ENCODE measurements at regions not wholly inside any gene's neighbourhood (a gene's known extent, or its start where the extent isn't known, plus 50 kb on each side); places are given as distances from the start of the nearest gene placed in this dataset.

- POLR2A ChIA-PET, result no interaction called here
- H3K36me3 ChIP-seq (ENCODE audit: control insufficient read depth in 4 of 4, insufficient read depth in 4 of 4, low read length in 3 of 4), result no peaks in the 10 kb centered on the region
- 100% methylated on average over 8 of the region's 10 CpGs for WGBS (ENCODE audit: insufficient coverage)
- H3K9me3 ChIP-seq (ENCODE audit: control extremely low read depth in 1 of 5, control insufficient read depth in 4 of 5, insufficient read depth in 2 of 5, low read depth in 1 of 5, low read length in 4 of 5), result no peaks in the 10 kb centered on the region
- H3K4me3 ChIP-seq (ENCODE audit: control insufficient read depth in 1 of 7, extremely low read depth in 1 of 7, insufficient read depth in 4 of 7, low read depth in 2 of 7, low read length in 6 of 7), result no peak overlapping the region
- CTCF ChIA-PET, result no interaction called here
- DNase-seq, result no peak
- no peak overlapping the region for H3K27ac ChIP-seq (ENCODE audit: insufficient read depth in 1 of 2, low read depth in 1 of 2, low read length in 2 of 2, poor library complexity in 1 of 2, severe bottlenecking in 2 of 2)
- peaks cover 0 to 6% (median 0%) of the 10 kb centered on the region in 5 experiments for H3K27me3 ChIP-seq (replicated peaks in 2 of 5; ENCODE audit: control insufficient read depth in 4 of 5, insufficient read depth in 5 of 5, low read length in 4 of 5)
- H3K4me1 ChIP-seq (ENCODE audit: control extremely low read depth in 1 of 4, control insufficient read depth in 4 of 4, insufficient read depth in 4 of 4, low read length in 3 of 4), result no peaks in the 10 kb centered on the region
Observed at GRCh38 chr6:166824880-166825250, 131.5 kb downstream of the RNASET2 start.

GRCh38 chr6:166824146-166824879 is 132.0 kb downstream of the RNASET2 start:
- no peak for DNase-seq
- 99% methylated on average over 10 of the region's 10 CpGs for WGBS (ENCODE audit: insufficient coverage)
- POLR2A ChIA-PET, result no interaction called here
- H3K27ac ChIP-seq (ENCODE audit: insufficient read depth in 1 of 2, low read depth in 1 of 2, low read length in 2 of 2, poor library complexity in 1 of 2, severe bottlenecking in 2 of 2), result no peak overlapping the region
- H3K4me3 ChIP-seq (ENCODE audit: control insufficient read depth in 1 of 7, extremely low read depth in 1 of 7, insufficient read depth in 4 of 7, low read depth in 2 of 7, low read length in 6 of 7), result no peak overlapping the region
- CTCF ChIA-PET, result no interaction called here
- no peaks in the 10 kb centered on the region for H3K4me1 ChIP-seq (ENCODE audit: control extremely low read depth in 1 of 4, control insufficient read depth in 4 of 4, insufficient read depth in 4 of 4, low read length in 3 of 4)
- H3K9me3 ChIP-seq (ENCODE audit: control extremely low read depth in 1 of 5, control insufficient read depth in 4 of 5, insufficient read depth in 2 of 5, low read depth in 1 of 5, low read length in 4 of 5), result no peaks in the 10 kb centered on the region
- peaks cover 0 to 6% (median 0%) of the 10 kb centered on the region in 5 experiments for H3K27me3 ChIP-seq (replicated peaks in 2 of 5; ENCODE audit: control insufficient read depth in 4 of 5, insufficient read depth in 5 of 5, low read length in 4 of 5)
- H3K36me3 ChIP-seq (ENCODE audit: control insufficient read depth in 4 of 4, insufficient read depth in 4 of 4, low read length in 3 of 4), result no peaks in the 10 kb centered on the region

- DNase-seq, result no peak
- no peak overlapping the region for H3K4me3 ChIP-seq (ENCODE audit: control insufficient read depth in 1 of 7, extremely low read depth in 1 of 7, insufficient read depth in 4 of 7, low read depth in 2 of 7, low read length in 6 of 7)
- no peak overlapping the region for H3K27ac ChIP-seq (ENCODE audit: insufficient read depth in 1 of 2, low read depth in 1 of 2, low read length in 2 of 2, poor library complexity in 1 of 2, severe bottlenecking in 2 of 2)
- H3K4me1 ChIP-seq (ENCODE audit: control extremely low read depth in 1 of 4, control insufficient read depth in 4 of 4, insufficient read depth in 4 of 4, low read length in 3 of 4), result no peaks in the 10 kb centered on the region
- 100% methylated on average over 1 of the region's 1 CpG for WGBS (ENCODE audit: insufficient coverage)
- CTCF ChIA-PET, result no interaction called here
- peaks cover 0 to 10% (median 0%) of the 10 kb centered on the region in 5 experiments for H3K27me3 ChIP-seq (replicated peaks in 2 of 5; ENCODE audit: control insufficient read depth in 4 of 5, insufficient read depth in 5 of 5, low read length in 4 of 5)
- POLR2A ChIA-PET, result no interaction called here
- no peaks in the 10 kb centered on the region for H3K36me3 ChIP-seq (ENCODE audit: control insufficient read depth in 4 of 4, insufficient read depth in 4 of 4, low read length in 3 of 4)
- no peaks in the 10 kb centered on the region for H3K9me3 ChIP-seq (ENCODE audit: control extremely low read depth in 1 of 5, control insufficient read depth in 4 of 5, insufficient read depth in 2 of 5, low read depth in 1 of 5, low read length in 4 of 5)
Observed at GRCh38 chr6:166822609-166823008, 133.7 kb downstream of the RNASET2 start.

DNA sequence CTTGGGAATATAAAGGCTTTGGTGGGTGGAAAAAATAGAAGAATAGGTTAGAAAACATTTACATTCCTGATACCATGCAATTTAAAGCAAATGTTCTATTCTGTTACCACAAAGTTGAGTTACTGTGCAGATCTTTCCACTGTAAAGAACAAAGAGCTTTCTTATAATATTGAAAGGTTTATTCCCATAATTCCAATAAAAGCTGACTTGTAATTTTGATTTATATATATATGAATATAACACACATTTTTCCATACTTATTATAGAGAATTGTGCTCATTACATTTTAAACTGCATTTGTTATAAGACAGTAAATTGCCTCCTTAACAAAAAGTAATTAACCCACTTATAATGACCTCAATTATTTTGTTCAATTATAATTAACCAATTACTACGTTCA is 135.9 kb downstream of the RNASET2 start:
- no peak overlapping the region for H3K27ac ChIP-seq (ENCODE audit: insufficient read depth in 1 of 2, low read depth in 1 of 2, low read length in 2 of 2, poor library complexity in 1 of 2, severe bottlenecking in 2 of 2)
- no peaks in the 10 kb centered on the region for H3K9me3 ChIP-seq (ENCODE audit: control extremely low read depth in 1 of 5, control insufficient read depth in 4 of 5, insufficient read depth in 2 of 5, low read depth in 1 of 5, low read length in 4 of 5)
- DNase-seq, result no peak
- no peak overlapping the region for H3K4me3 ChIP-seq (ENCODE audit: control insufficient read depth in 1 of 7, extremely low read depth in 1 of 7, insufficient read depth in 4 of 7, low read depth in 2 of 7, low read length in 6 of 7)
- CTCF ChIA-PET, result no interaction called here
- 100% methylated on average over 1 of the region's 1 CpG for WGBS (ENCODE audit: insufficient coverage)
- peaks cover 0 to 8% (median 2%) of the 10 kb centered on the region in 5 experiments for H3K27me3 ChIP-seq (replicated peaks in 2 of 5; ENCODE audit: control insufficient read depth in 4 of 5, insufficient read depth in 5 of 5, low read length in 4 of 5)
- H3K36me3 ChIP-seq (ENCODE audit: control insufficient read depth in 4 of 4, insufficient read depth in 4 of 4, low read length in 3 of 4), result no peaks in the 10 kb centered on the region
- POLR2A ChIA-PET, result no interaction called here
- no peaks in the 10 kb centered on the region for H3K4me1 ChIP-seq (ENCODE audit: control extremely low read depth in 1 of 4, control insufficient read depth in 4 of 4, insufficient read depth in 4 of 4, low read length in 3 of 4)

DNA sequence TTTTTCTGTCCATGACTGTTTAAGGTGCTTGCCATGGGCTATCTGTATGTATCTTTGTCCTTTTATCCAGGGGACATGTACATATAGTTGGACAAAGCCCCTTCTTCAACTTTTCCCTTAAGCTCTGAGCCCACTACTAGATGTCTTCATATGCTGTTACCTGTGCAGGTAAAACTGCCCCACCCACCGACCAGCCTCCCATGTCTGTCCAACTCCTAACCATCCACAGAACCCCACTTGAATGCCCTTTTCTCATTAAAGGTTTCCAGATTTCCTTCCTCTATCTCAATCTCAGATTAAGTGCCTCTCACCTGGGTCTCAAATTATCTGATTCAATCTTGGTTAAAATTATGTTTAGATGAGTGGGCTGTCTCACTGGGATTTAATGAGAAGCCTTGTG is 136.3 kb downstream of the RNASET2 start:
- no peak overlapping the region for H3K4me3 ChIP-seq (ENCODE audit: control insufficient read depth in 1 of 7, extremely low read depth in 1 of 7, insufficient read depth in 4 of 7, low read depth in 2 of 7, low read length in 6 of 7)
- no peak overlapping the region for H3K27ac ChIP-seq (ENCODE audit: insufficient read depth in 1 of 2, low read depth in 1 of 2, low read length in 2 of 2, poor library complexity in 1 of 2, severe bottlenecking in 2 of 2)
- H3K27me3 ChIP-seq (replicated peaks in 2 of 5; ENCODE audit: control insufficient read depth in 4 of 5, insufficient read depth in 5 of 5, low read length in 4 of 5), result peaks cover 0 to 8% (median 2%) of the 10 kb centered on the region in 5 experiments
- no peaks in the 10 kb centered on the region for H3K4me1 ChIP-seq (ENCODE audit: control extremely low read depth in 1 of 4, control insufficient read depth in 4 of 4, insufficient read depth in 4 of 4, low read length in 3 of 4)
- CTCF ChIA-PET, result no interaction called here
- H3K36me3 ChIP-seq (ENCODE audit: control insufficient read depth in 4 of 4, insufficient read depth in 4 of 4, low read length in 3 of 4), result no peaks in the 10 kb centered on the region
- no peak for DNase-seq
- 100% methylated on average over 1 of the region's 1 CpG for WGBS (ENCODE audit: insufficient coverage)
- H3K9me3 ChIP-seq (ENCODE audit: control extremely low read depth in 1 of 5, control insufficient read depth in 4 of 5, insufficient read depth in 2 of 5, low read depth in 1 of 5, low read length in 4 of 5), result no peaks in the 10 kb centered on the region
- POLR2A ChIA-PET, result no interaction called here

DNA sequence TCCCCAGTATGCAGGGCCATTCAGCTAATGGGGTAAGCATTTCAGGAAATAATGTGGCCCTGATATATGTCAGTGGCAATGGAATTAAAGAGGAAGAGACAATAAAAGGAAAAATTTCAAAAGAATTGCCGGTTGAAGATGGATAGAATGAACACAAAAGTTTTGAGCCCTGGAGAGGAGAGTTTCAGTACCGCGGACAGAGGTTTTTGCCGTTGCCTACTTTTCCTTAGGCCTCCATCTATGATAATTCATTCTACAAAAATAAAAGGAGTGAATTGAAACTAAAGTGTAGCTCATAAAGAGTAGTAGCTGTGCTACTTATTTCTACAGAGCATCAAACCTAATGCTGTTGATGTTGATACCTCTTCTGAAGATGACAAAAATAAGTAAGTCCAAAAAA is 140.7 kb downstream of the RNASET2 start:
- CTCF ChIA-PET, result no interaction called here

GRCh38 chr6:166814390-166814789 is 142.0 kb downstream of the RNASET2 start:
- H3K9me3 ChIP-seq (ENCODE audit: control extremely low read depth in 1 of 5, control insufficient read depth in 4 of 5, insufficient read depth in 2 of 5, low read depth in 1 of 5, low read length in 4 of 5), result no peaks in the 10 kb centered on the region
- ChIA-PET CTCF (no interaction called here), POLR2A (no interaction called here)
- no peak for DNase-seq
- no peak overlapping the region for H3K27ac ChIP-seq (ENCODE audit: insufficient read depth in 1 of 2, low read depth in 1 of 2, low read length in 2 of 2, poor library complexity in 1 of 2, severe bottlenecking in 2 of 2)
- H3K36me3 ChIP-seq (ENCODE audit: control insufficient read depth in 4 of 4, insufficient read depth in 4 of 4, low read length in 3 of 4), result no peaks in the 10 kb centered on the region
- peaks cover 0 to 4% (median 0%) of the 10 kb centered on the region in 5 experiments for H3K27me3 ChIP-seq (replicated peaks in 2 of 5; ENCODE audit: control insufficient read depth in 4 of 5, insufficient read depth in 5 of 5, low read length in 4 of 5)
- 83% methylated on average over 7 of the region's 7 CpGs for WGBS (ENCODE audit: insufficient coverage)
- no peaks in the 10 kb centered on the region for H3K4me1 ChIP-seq (ENCODE audit: control extremely low read depth in 1 of 4, control insufficient read depth in 4 of 4, insufficient read depth in 4 of 4, low read length in 3 of 4)
- H3K4me3 ChIP-seq (ENCODE audit: control insufficient read depth in 1 of 7, extremely low read depth in 1 of 7, insufficient read depth in 4 of 7, low read depth in 2 of 7, low read length in 6 of 7), result no peak overlapping the region

More for the DNA sequence above, 140.7 kb downstream of the RNASET2 start:
- Histone ChIP-seq H3K27ac (ENCODE audit: insufficient read depth in 1 of 2, low read depth in 1 of 2, low read length in 2 of 2, poor library complexity in 1 of 2, severe bottlenecking in 2 of 2) (no peak overlapping the region), H3K36me3 (ENCODE audit: control insufficient read depth in 4 of 4, insufficient read depth in 4 of 4, low read length in 3 of 4) (no peaks in the 10 kb centered on the region), H3K9me3 (ENCODE audit: control extremely low read depth in 1 of 5, control insufficient read depth in 4 of 5, insufficient read depth in 2 of 5, low read depth in 1 of 5, low read length in 4 of 5) (no peaks in the 10 kb centered on the region), H3K27me3 (replicated peaks in 2 of 5; ENCODE audit: control insufficient read depth in 4 of 5, insufficient read depth in 5 of 5, low read length in 4 of 5) (peaks cover 0 to 6% (median 0%) of the 10 kb centered on the region in 5 experiments), H3K4me1 (ENCODE audit: control extremely low read depth in 1 of 4, control insufficient read depth in 4 of 4, insufficient read depth in 4 of 4, low read length in 3 of 4) (no peaks in the 10 kb centered on the region), H3K4me3 (ENCODE audit: control insufficient read depth in 1 of 7, extremely low read depth in 1 of 7, insufficient read depth in 4 of 7, low read depth in 2 of 7, low read length in 6 of 7) (no peak overlapping the region)
- DNase-seq, result peak in 2 of 3 donors; percentile 19 to 27
- WGBS (ENCODE audit: insufficient coverage), result 83% methylated on average over 1 of the region's 4 CpGs
- POLR2A ChIA-PET, result no interaction called here
